IMR-90 (cell line): ENCODE measurements at regions not wholly inside any gene's neighbourhood (a gene's known extent, or its start where the extent isn't known, plus 50 kb on each side); places are given as distances from the start of the nearest gene placed in this dataset.

ENCODE experiments used
- ATAC-seq: fragments of 200-7000 bp; cut with Tn5 transposase; 2 replicates; pipeline ENCODE4 v1.9.1; 2020; ENCODE audit warnings: low read depth, mild to moderate bottlenecking, moderate library complexity
- BruUV-seq: library from RNA; stranded (reverse); fragments of 400-500 nt; replicated peaks from 2 replicates; lab custom pipeline; 2021; lab: Mats Ljungman, UMichigan
- CTCF ChIA-PET: fragments of 300-600 bp; formaldehyde crosslinking; extraction: SDS; loops from one replicate; lab custom pipeline; 2021; ENCODE audit warnings: antibody characterized with exemption; lab: Yijun Ruan, JAX
- POLR2A ChIA-PET: fragments of 300-600 bp; sonication (Branson Sonifier 250); formaldehyde crosslinking; loops from one replicate; lab custom pipeline; 2022; ENCODE audit warnings: antibody characterized with exemption; ENCODE audit not compliant: unreplicated experiment; lab: Charles Lee
- DNase-seq: peaks from one replicate; pipeline ENCODE4 v3.0.0; 2013
- H2AFZ ChIP-seq: replicated peaks from 2 replicates; pipeline ENCODE3; 2013; ENCODE audit warnings: low read length, mild to moderate bottlenecking; ENCODE audit not compliant: poor library complexity
- H2AK5ac ChIP-seq: 2 replicates; pipeline ENCODE4 v1.6.1; 2013; ENCODE audit warnings: low read depth, low read length, inconsistent platforms
- H2AK9ac ChIP-seq: replicated peaks from 2 replicates; pipeline ENCODE3; 2013; ENCODE audit warnings: mild to moderate bottlenecking, low read depth, low read length, moderate library complexity; ENCODE audit not compliant: poor library complexity
- H2BK120ac ChIP-seq: 2 replicates; pipeline ENCODE4 v1.6.1; 2013; ENCODE audit warnings: low read depth, low read length, inconsistent platforms
- H2BK15ac ChIP-seq: 3 replicates; pipeline ENCODE4 v1.6.1; 2013; ENCODE audit warnings: low read depth, low read length, inconsistent platforms
- H2BK20ac ChIP-seq: 2 replicates; pipeline ENCODE4 v1.6.1; 2013; ENCODE audit warnings: low read depth, mild to moderate bottlenecking, inconsistent platforms, low read length, moderate library complexity
- H2BK5ac ChIP-seq: 2 replicates; pipeline ENCODE4 v1.6.1; 2013; ENCODE audit warnings: mild to moderate bottlenecking, low read depth, low read length, inconsistent platforms; ENCODE audit not compliant: poor library complexity, severe bottlenecking
- H3K14ac ChIP-seq: replicated peaks from 2 replicates; pipeline ENCODE4 v1.6.1; 2013; ENCODE audit warnings: low read depth, low read length, inconsistent platforms
- H3K18ac ChIP-seq: 2 replicates; pipeline ENCODE4 v1.6.1; 2013; ENCODE audit warnings: low read depth, low read length, control low read depth
- H3K23ac ChIP-seq: 2 replicates; pipeline ENCODE4 v1.6.1; 2013; ENCODE audit warnings: low read depth, low read length, inconsistent platforms
- H3K27ac ChIP-seq: 2 replicates; pipeline ENCODE4 v1.5.1; 2013; ENCODE audit warnings: mild to moderate bottlenecking, control low read depth, low read length; ENCODE audit not compliant: insufficient read depth
- H3K27me3 ChIP-seq: 2 replicates; pipeline ENCODE4 v1.6.1; 2013; ENCODE audit warnings: low read length; ENCODE audit not compliant: control insufficient read depth, insufficient read depth
- H3K36me3 ChIP-seq: 2 replicates; pipeline ENCODE4 v1.6.1; 2013; ENCODE audit warnings: low read length, mixed read lengths; ENCODE audit not compliant: control insufficient read depth, insufficient read depth
- H3K4ac ChIP-seq: 2 replicates; pipeline ENCODE4 v1.6.1; 2013; ENCODE audit warnings: low read depth, low read length, inconsistent platforms
- H3K4me1 ChIP-seq: 2 replicates; pipeline ENCODE4 v1.6.1; 2013; ENCODE audit warnings: low read length, mixed read lengths; ENCODE audit not compliant: control insufficient read depth, insufficient read depth
- H3K4me2 ChIP-seq: 2 replicates; pipeline ENCODE4 v1.6.1; 2013; ENCODE audit warnings: low read depth, mild to moderate bottlenecking, control low read depth, low read length, moderate library complexity
- H3K4me3 ChIP-seq: 2 replicates; pipeline ENCODE4 v1.5.1; 2013; ENCODE audit warnings: low read depth, mild to moderate bottlenecking, control low read depth, low read length, moderate library complexity; ENCODE audit not compliant: insufficient read depth
- H3K56ac ChIP-seq: 2 replicates; pipeline ENCODE4 v1.6.1; 2013; ENCODE audit warnings: low read length, inconsistent platforms; ENCODE audit not compliant: insufficient read depth; ENCODE audit errors: extremely low read depth
- H3K79me1 ChIP-seq, 2 experiments: 2 replicates each; pipeline ENCODE4 v1.6.1; 2013; ENCODE audit warnings: low read length in 2 of 2, inconsistent platforms in 1 of 2, low read depth in 1 of 2
- H3K9ac ChIP-seq: 2 replicates; pipeline ENCODE4 v1.6.1; 2013; ENCODE audit warnings: low read depth, low read length, control low read depth
- H3K9me1 ChIP-seq: 2 replicates; pipeline ENCODE4 v1.6.1; 2013; ENCODE audit warnings: low read length, inconsistent platforms; ENCODE audit not compliant: insufficient read depth
- H3K9me3 ChIP-seq: 2 replicates; pipeline ENCODE4 v1.6.1; 2013; ENCODE audit warnings: low read length; ENCODE audit not compliant: control insufficient read depth, insufficient read depth
- H4K20me1 ChIP-seq: 2 replicates; pipeline ENCODE4 v1.6.1; 2013; ENCODE audit warnings: low read length, inconsistent platforms; ENCODE audit not compliant: insufficient read depth
- H4K5ac ChIP-seq: 2 replicates; pipeline ENCODE4 v1.6.1; 2013; ENCODE audit warnings: mild to moderate bottlenecking, low read depth, low read length, control low read depth
- H4K8ac ChIP-seq, 2 experiments: 2 replicates each; pipeline ENCODE4 v1.6.1; 2013; ENCODE audit warnings: low read depth in 2 of 2, low read length in 2 of 2, control low read depth in 1 of 2, inconsistent platforms in 1 of 2
- H4K91ac ChIP-seq: 2 replicates; pipeline ENCODE4 v1.6.1; 2013; ENCODE audit warnings: low read depth, low read length, inconsistent platforms; ENCODE audit not compliant: insufficient read depth
- CHD1 ChIP-seq: IDR thresholded peaks from 2 replicates; pipeline ENCODE4 v1.6.1; 2012; ENCODE audit warnings: low read depth, low read length, improper control_type of control experiment
- CTCF ChIP-seq: conservative IDR thresholded peaks from 2 replicates; pipeline ENCODE4 v1.5.1; 2012; ENCODE audit warnings: mild to moderate bottlenecking, low read depth, low read length, improper control_type of control experiment
- ELK1 ChIP-seq: fragments of 150-350 bp; IDR thresholded peaks from 2 replicates; pipeline ENCODE4 v1.6.1; 2016; ENCODE audit warnings: low read depth, mild to moderate bottlenecking, low read length, moderate library complexity, borderline replicate concordance
- MXI1 ChIP-seq: IDR thresholded peaks from 2 replicates; pipeline ENCODE4 v1.6.1; 2012; ENCODE audit warnings: low read depth, mild to moderate bottlenecking, low read length, moderate library complexity, borderline replicate concordance
- RAD21 ChIP-seq: IDR thresholded peaks from 2 replicates; pipeline ENCODE4 v1.6.1; 2012; ENCODE audit warnings: low read length, improper control_type of control experiment
- RCOR1 ChIP-seq: IDR thresholded peaks from 2 replicates; pipeline ENCODE4 v1.6.1; 2012; ENCODE audit warnings: mild to moderate bottlenecking, low read length, improper control_type of control experiment; ENCODE audit not compliant: insufficient replicate concordance
- RFX5 ChIP-seq: IDR thresholded peaks from 2 replicates; pipeline ENCODE4 v1.8.0; 2012; ENCODE audit warnings: low read depth, mild to moderate bottlenecking, low read length, moderate library complexity
- SMC3 ChIP-seq: fragments of 150-350 bp; IDR thresholded peaks from 2 replicates; pipeline ENCODE4 v1.6.1; 2016; ENCODE audit warnings: low read depth, mild to moderate bottlenecking, antibody characterized with exemption, low read length, moderate library complexity
- WGBS, 2 experiments: methylation state at CpG; one replicate each; pipeline versions ENCODE4 v1.1.5 to v1.1.7; 2013; ENCODE audit warnings: missing lambda C conversion rate in 2 of 2; ENCODE audit not compliant: insufficient read length in 1 of 2; ENCODE audit errors: extremely low coverage in 2 of 2; 5-methylcytosine and 5-hydroxymethylcytosine counted together
- dilution Hi-C: fragments of 300-500 bp; cut with HindIII; formaldehyde crosslinking; loops from one replicate; pipeline ENCODE4 v1.14.3; 2018; ENCODE audit warnings: low sequenced_read_pairs; ENCODE audit not compliant: unreplicated experiment
- in situ Hi-C: fragments of 300-500 bp; cut with MboI; formaldehyde crosslinking; loops from 3 replicates; pipeline ENCODE4 v1.14.3; 2019; ENCODE audit warnings: low sequenced_read_pairs, inconsistent platforms, mixed read lengths
- intact Hi-C: fragments of 100-400 bp; cut with micrococcal nuclease; formaldehyde crosslinking; loops from 2 replicates; pipeline ENCODE4 v1.10.0; 2022

- Histone ChIP-seq H2BK15ac (no peak overlapping the region), H4K91ac (no peak overlapping the region), H4K8ac (no peak overlapping the region), H3K9me3 (no peaks in the 10 kb centered on the region), H3K9me1 (no peaks in the 10 kb centered on the region), H3K56ac (no peak overlapping the region), H3K9ac (no peak overlapping the region), H3K27me3 (no peaks in the 10 kb centered on the region), H2BK120ac (no peak overlapping the region), H2BK5ac (no peak overlapping the region), H3K79me1 (no peaks in the 10 kb centered on the region), H4K5ac (no peak overlapping the region), H3K18ac (no peak overlapping the region), H3K4me3 (no peak overlapping the region), H3K27ac (no peak overlapping the region), H3K4ac (no peak overlapping the region), H2AK5ac (no peak overlapping the region), H3K14ac (no peak overlapping the region), H2AFZ (no peak overlapping the region), H2AK9ac (no peak overlapping the region), H3K23ac (no peak overlapping the region), H3K36me3 (no peaks in the 10 kb centered on the region), H3K4me1 (no peaks in the 10 kb centered on the region), H3K4me2 (no peak overlapping the region), H4K20me1 (no peaks in the 10 kb centered on the region), H2BK20ac (no peak overlapping the region)
- intact Hi-C loops: loop anchor here (10.0 kb wide), 1 partner anchor 1495 kb away; no protein-coding TSS in a partner anchor
- DNase-seq (no peak), ATAC-seq (no peak)
- ChIA-PET POLR2A (no interaction called here), CTCF (no interaction called here)
- TF ChIP-seq RCOR1 (no peak), MXI1 (no peak), RFX5 (no peak), ELK1 (no peak), CTCF (no peak), CHD1 (no peak), SMC3 (no peak), RAD21 (no peak)
- in situ Hi-C loops: no loop called here
- dilution Hi-C loops: no loop called here
- BruUV-seq: no TSS peak
- WGBS, 2 experiments: no CpG with 5 or more reads among the region's 4 CpGs
Observed at GRCh38 chr2:41409328-41409727, 638.5 kb upstream of the PKDCC start.
